ENCODE measurements at regions not wholly inside any gene's neighbourhood (a gene's known extent, or its start where the extent isn't known, plus 50 kb on each side); places are given as distances from the start of the nearest gene placed in this dataset.
"Not testable (repeated sequence)": the region's sequence is repeated elsewhere in the genome, so short reads cannot be mapped to it uniquely, and the experiment has no call there.

DNA sequence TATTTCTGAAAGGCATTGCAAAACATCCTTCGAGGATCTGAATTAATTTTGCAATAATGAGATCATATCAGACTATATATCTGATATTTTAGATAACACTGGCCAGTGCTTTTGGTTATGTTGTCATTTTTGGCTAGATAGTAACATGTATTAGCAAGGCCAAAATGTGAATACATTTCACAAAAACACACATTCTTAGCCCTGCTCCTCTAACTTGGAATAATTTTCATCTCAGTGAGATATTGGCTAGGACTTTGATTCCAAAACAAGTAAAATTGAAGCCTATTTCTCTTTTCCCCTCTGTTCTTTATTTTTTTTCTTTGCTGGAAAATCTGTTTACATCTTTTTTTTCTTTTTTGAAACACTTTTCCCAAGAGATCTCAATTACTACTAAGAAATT is 466.8 kb upstream of the CDH4 start:
- DNase-seq = no peak

DNA sequence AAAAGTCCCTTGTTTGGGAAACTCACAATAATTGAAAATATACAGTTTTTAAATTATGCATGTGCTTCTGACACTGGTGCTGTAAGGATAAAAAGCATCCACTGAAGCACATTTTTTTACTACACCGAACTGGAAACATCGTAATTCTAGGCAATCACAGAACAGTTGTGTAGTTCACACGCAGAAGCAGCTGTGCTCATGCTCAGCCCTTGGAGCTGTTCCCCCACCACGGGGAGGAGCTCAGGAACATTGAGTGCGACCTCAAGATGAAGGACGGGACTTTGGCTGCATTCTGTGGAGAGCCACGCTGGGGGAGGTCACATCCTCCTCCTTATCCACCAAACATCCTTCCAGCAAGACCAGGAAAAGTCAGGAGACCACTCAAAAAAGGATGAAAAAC is 466.3 kb upstream of the CDH4 start:
- DNase-seq = no peak

DNA sequence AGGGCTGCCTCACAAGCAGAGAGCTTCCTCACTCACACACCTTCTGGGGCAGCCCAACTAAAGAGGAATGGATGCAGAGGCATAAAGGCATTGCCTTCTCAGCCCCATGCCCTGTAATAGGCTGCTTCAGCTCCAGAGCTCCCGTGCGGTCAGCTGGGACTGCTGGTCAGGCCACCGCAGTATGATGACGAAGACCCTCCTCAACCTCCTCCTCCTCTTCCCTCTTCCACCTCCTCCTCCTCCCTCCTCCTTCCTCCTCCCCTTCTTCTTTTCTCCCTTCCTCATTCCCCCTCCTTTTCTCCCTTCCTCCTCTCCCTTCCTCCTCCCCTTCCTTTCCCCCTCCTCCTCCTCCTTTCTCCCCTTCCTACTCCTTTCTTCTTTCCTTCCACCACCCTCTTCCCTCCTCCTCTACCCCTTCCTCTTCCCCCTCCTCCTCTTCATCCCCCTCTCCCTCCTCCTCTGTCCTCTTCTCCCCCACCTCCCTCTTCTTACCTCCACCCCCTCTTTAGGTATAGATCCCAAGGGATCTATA is 465.3 kb upstream of the CDH4 start:
- DNase-seq = no peak

DNA sequence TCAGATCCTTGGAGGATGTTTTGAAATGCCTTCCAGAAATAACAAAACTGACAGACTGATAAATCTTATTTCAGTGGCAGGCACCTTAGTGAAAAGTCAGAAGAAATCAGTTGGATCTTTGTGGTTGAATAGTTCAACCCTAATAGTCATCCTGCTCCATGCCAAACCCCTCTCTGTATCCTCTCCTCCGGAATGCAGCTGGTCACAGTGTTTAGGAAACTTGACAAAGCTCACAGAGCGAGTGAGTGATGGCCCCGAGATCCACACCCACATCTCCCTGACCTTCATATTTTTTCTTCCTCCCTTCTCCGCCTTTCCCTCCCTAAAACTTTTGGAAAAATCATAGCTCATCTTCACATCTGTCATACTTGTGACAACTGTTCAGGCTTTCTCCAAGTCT is 464.8 kb upstream of the CDH4 start:
- DNase-seq = no peak

DNA sequence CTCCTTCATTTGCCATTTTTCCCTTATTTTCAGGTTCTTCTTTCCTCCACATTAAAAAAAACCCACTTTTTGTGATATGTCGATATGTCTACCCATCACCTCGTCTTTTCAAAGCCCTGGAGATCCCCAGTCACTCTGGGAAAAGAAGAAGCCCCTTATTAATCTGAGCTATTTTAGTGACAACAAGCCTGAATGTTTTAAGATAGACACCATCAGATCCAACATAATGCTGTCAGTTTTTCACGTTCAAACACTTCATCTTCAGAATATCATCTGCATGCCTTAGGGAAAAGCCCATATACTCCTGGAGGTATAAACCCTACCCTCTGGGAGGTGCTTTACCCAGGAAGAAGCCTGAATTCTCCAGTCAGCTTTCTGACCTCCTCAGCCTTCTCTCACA is 464.0 kb upstream of the CDH4 start:
- DNase-seq = no peak

DNA sequence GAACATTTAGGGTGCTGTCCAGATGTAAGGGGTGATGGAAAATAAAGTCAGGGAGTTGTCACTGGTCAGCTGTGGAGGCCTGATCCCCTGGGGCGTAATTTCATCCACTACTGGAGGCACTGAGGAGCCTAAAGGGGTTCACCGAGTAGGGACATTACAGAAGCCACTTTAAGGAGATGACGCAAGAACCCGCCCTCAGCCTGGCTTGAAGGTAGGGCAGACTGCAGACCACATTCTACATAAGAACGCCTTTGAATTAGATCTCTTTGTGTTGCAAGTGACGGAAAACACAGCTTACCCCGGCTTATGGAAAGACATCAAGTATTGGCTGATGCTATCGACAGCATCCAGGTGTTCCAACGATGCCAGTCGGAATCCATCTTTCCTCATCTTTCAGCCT is 462.7 kb upstream of the CDH4 start:
- no peak for DNase-seq

DNA sequence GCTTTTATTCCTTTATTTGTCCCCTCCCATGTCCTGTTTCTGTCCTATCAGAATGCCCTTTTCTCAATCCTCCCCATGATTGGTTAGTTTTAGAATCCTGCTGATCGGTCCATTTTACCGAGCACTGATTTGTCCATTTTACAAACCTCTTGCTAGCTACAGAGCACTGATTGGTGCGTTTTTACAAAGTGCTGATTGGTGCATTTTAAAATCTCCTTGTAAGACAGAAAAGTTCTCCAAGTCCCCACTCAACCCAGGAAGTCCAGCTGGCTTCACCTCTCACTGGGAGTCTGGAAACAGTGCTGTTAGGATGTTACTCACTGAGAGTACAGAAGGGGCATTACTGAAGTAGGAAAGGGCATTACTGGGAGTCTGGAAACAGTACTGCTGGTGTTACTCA is 461.7 kb upstream of the CDH4 start:
- DNase-seq = not testable (repeated sequence)

DNA sequence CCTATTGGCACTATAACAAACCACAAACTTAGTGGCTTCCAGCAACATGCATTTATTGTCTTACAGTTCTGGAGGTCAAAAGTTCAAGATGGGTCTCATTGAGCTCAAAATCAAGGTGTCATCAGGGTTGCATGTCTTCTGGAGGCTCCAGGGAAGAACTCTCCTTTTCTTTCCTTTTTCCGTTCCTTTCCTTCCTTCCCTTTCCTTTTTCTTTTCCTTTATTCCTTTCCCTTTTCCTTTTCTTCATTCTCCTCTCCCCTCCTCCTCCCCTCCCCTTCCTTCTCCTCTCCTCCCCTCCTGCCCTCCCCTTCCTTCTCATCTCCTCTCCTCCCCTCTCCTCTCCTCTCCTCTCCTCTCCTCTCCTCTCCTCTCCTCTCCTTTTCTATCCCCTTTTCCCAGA is 460.2 kb upstream of the CDH4 start:
- DNase-seq = no peak

DNA sequence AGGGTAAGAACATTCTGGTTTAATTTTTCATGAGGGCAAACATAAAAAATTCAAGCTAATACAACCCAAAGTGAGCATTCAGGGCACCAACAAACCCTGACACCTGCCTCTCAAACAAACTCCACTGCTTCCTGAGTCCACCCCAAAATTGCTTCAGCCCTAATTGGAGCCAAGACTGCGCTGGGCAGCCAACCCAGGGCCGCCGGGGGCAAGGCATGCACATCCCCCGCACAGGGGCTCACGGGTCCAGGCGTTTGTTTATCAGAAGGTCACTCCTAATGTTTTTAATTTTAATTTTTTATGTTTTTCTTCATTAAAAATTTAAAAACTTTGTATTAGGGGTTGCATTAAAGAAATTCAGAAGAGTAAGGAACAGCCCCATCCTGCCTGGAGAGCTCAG is 459.1 kb upstream of the CDH4 start:
- DNase-seq = no peak

DNA sequence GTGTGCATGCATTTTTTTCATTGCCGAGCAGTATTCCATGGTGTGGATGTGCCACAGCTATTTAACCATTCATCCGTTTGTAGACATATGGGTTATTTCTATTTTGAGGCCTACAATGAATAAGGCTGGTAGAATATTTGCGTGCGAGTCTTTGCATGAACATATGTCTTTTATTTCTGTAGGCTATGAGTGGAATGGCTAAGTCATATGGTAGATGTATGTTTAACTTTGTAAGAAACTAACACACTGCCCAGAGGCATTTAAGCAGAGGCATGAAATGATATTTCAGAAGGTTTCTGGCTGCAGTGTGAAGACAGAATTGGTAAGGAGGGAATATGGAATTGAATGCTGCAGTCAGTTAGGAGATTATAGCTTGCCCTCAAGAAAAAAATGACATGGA is 457.4 kb upstream of the CDH4 start:
- DNase-seq = no peak

DNA sequence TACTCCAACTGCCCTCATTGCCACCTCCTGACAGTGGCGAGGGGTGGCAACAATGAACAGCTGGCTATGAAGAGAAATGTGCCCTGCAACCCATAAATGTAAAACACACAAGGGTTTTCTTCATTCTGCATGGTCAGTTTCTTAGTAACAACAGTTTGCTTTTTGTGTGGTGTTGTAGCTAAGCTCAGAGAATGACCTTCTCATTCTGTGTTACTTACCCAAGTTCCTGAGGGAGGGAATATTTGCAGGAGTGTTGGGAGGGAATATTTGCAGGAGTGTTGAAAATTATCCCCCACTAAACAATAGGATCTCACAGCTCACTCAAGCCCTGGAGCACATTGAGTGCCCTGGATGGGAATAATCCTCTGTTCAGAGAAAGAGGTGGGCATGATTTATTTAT is 456.4 kb upstream of the CDH4 start:
- DNase-seq = no peak

DNA sequence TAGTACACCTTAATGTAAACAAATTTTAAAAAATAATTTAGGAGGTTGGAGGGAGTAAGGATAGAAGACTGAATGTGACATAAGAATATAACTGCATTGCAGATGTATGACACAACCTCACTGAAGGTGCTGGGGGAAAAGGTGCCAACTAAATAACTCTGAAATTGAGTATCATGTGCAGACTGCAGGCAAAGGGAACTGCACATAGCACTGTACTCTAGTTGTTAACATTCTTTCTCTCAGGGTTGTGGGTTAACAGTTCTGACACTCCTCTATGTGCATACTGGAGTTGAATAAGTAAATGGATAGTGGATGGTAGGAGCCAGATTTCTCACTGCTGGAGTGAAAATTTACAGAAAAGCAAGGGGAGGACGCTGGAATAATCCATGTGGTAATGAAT is 451.9 kb upstream of the CDH4 start:
- DNase-seq = no peak

DNA sequence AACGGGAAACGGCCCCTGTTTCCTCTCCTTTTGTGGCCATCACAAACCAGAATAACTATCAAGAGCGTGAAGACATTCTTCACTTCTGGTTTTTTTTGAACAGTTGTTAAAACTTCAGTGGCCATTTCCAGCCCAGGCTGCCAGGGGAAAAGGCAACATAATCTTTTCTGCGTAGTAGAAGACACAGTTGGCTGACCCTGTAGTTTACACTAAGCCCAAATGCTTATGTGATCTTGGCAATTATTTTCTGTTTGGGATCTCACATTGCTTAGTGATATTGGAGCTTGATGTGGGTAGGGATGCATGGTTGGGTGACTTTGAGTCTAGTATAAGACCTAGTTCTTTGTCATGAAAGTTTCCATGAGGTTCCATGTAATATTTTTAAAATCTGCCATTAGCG is 449.4 kb upstream of the CDH4 start:
- DNase-seq = no peak

DNA sequence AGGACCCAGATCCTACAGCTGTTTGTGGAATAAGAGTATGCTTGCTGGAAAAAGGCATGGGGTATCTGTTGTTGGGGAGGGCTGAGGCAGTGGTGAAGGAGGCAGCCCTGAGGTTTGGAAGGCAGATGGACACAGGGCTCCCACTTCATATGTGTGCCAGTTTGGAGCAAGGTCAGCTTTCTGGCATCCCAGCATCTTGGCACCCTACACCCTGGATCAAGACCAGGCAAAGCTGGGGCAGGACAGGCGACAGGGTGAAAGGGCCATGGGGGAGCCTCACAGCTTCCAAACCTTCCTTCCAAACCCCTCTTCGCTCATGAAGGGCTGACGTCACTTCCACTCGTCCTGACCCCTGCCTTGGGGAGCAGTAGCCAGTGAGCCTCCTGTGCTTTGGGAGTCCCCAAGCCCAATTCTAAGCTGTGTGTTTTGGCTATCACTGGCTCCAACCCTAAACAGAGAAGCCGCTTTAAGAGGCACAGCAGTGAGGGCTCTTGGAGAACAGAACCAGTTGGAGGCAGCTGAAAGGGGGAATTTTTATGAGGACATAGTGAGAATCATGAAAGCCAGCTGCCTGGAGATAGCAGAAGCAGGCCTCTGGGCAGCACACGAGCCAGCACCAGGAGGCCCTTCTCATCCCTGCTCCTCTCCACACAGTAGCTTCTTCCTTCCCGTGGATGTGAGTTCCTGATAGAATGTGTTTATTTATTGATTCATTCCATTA is 448.6 kb upstream of the CDH4 start:
- no peak for DNase-seq

DNA sequence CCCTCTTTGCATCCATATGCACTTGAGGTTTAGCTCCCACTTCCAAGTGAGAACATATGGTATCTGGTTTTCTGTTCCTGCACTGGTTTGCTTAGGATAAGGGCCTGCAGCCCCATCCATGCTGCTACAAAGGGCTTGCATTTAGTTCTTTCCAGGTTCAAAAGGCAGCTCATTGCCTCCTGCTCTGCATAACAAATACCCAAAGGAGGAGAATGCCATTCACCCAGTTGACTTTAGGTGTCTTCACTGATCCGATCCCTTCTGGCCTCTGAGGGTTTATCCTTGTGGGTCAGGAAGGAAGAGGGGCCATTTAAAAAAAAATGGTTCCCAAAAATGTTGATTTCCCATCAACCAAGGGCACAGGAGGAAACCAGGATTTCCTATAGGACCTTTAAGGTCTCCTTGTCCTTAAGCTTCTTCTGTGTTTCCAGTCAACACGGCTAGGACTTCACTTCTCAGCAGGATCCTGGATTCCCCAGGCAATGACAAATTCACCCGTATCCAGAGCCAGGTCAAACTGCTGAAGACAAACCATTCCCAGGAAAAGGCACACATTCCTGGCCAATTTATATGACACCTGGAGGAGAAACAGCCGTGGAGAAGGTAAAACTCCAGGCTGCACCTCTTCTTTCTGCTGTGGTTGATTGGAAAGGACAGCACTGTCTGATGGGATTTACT is 447.7 kb upstream of the CDH4 start:
- no peak for DNase-seq

DNA sequence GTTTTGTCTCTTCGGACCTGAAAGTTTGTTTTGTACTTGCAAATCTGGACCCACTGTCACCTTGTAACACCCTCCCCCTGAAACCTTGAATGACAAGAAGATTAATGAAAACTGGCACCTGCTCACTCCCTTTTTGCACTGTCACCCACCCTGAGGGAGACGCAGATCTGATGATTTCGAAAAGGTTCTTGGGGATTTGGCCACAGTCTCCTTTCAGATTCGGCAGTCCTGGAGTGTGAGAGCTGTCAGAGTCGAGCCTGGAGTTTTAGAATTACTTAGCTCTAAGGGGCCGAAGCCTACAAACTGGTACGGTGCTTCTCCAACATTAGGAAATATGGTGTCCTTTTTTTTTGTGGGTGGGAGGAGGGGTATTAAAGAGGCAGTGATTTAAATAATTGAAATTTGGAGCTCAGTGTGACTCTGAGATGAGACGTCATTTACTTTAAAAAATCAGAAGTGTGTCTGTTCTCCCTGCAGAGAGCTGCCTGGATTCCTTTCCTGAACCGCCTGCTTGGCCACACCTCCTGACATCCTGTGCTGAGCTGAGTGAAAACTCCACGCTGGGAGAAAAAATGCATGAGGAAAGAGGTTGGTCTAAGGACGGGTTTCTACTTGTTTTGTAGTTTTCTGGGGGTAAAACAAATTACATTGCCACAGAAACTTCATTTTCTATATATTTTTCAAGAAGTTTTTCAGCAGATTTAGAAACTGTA is 447.0 kb upstream of the CDH4 start:
- no peak for DNase-seq

DNA sequence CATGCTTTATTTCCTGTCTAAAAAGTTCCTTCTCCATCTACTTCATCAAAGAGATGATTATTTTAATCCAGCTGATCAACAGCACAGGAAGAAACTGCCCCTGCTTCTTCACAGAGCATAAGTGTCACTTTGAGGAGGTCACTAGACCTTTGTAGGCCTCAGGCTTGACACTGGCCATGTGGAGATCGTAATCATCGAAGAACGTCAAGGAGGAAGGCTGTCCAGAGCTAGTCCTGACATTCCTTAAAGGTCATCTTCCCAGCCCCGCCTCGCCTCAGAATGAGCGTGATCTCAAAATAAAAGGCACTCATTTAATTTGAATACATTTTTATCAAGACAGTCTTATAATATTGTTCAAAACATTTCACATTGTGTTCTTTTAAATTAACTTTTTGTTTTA is 445.7 kb upstream of the CDH4 start:
- DNase-seq = no peak

DNA sequence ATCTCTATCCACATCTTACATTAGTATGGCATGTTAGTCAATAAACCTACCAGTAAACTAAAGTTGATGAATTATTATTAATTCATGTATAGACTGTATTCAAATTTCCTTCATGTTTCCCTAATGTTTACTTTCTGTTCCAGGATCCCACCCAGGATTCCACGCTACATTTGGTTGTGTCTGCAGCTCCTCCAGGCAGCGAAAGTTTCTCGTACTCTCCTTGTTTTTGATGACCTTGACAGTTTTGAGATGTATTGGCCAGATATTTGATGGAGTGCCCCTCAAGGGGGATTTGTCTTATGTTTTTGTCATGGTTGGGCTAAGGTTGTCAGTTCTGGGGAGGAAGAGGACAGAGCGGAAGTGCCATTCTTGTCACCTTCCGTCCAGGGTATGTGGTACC is 445.2 kb upstream of the CDH4 start:
- DNase-seq = no peak

DNA sequence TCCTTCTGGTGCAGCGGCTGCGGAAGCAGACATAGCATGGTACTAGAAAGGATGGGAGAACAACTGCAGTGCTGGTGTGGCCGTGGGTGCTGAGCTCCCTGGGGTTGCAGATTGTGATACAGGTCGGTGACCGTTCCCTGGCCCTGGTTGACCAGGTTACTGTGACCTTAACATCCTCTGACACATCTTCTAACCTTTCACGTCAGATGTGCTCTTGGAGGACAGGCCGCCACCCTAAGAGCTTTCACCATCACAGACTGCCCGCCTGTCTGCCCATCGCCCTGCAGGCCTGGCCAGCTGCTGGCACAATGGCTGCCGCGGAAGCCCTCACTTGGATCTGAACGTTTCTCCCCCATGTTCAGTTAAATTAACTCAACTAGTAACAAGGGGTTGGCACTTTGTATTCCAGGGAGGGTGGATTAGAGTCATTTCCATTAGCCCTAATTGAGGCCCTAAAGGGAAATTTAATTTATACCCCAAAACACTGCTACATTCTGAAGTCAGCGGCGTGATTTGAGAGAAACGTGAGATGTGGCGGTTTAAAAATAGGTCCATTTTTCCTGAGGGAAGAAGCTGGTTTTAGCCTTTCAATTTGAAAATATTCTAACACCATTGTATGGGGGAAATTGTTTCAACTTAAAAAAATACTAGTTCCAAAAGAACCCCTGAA is 443.9 kb upstream of the CDH4 start:
- no peak for DNase-seq

DNA sequence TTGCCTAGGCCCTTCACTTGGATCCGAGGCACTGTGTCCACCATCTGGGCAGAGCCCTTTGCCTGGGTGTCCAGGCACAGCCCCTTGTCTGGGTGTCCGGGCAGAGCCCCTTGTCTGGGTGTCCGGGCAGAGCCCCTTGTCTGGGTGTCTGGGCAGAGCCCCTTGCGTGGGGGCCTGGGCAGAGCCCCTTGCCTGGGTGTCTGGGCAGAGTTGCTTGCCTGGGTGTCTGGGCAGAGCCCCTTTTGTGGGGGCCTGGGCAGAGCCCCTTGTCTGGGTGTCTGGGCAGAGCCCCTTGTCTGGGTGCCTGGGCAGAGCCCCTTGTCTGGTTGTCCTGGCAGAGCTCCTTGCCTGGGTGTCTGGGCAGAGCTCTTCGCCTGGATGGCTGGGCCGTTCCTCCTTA is 443.4 kb upstream of the CDH4 start:
- no peak for DNase-seq

DNA sequence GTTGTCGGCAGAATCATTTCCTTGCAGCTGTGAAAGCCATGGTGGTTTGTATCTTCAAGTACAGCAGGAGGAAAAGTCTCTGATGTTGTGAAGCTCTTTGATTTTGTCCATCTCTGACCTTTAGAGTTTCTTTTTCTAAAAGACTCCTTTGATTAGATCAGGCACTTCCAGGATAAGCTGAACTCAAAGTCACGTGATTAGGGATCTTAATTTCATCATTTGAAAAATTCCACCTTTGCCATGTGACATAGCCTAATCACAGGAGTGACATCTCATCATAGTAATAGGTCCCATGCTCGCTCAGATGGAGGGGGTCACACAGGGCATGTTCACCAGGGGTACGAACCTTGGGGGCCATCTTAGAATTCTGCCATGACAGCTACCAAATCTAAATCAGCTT is 441.5 kb upstream of the CDH4 start:
- DNase-seq = no peak

DNA sequence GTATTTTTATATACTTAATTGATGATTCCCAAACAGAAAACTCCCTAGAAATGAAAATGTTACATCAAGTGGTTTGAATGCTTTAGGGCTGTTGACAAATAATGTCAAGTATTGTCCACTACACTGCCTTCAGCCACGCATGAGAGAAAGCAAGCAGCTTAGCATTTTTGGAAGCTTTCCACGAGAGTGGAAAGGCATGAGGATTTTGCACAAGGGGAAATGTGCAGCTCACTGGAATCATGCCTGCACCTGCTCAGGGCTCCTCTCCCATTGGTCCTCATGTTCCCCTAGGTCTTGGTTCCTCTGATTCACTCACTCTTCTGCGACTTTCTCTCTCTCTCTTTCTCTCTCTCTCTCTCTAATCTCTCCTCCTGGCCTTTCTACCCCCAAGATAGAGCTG is 439.5 kb upstream of the CDH4 start:
- DNase-seq = no peak

DNA sequence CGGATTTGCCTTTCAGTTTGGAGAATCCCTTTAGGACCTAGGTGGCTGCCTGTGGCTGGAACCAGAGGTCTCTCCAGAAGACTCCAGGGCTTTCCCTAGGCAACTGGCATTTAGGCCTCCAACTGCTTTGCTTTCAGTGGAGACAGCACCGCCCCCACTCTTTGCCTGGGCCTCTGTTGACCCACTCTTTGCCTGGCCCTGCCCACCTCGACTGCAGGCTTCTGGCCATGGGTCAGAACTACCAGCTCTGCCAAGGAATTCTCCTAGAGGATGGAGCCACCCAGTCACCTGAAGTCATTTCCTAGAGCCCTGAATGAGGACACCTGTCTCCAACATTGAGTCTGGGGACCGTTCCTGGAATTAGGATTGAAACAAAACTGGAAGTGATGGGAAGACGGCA is 439.0 kb upstream of the CDH4 start:
- no peak for DNase-seq

DNA sequence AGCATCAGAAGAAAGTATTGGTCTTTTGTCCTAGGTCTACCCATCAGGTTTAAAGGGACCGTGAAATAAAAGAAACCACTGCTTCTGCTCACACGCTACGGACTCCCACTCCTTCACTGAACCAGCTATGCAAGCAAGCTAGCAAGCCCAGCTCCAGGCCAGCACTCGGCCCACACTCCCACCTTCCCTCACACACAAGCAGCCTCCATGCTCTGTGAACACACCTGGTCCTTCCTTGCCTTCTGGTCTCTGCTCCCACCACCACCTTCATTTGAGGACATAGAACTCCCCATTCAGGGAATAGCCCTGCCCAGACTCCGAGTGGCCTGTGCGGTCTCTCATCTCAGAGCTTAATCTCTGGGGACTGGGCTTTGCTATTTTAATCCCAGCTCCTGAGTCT is 436.4 kb upstream of the CDH4 start:
- DNase-seq = no peak
